Smooth muscle cell (in vitro differentiated cells): ENCODE measurements at regions not wholly inside any gene's neighbourhood (a gene's known extent, or its start where the extent isn't known, plus 50 kb on each side); places are given as distances from the start of the nearest gene placed in this dataset.

Experiments
- DNase-seq: peaks from one replicate; lab custom pipeline; 2025; ENCODE audit not compliant: unreplicated experiment; lab: John Stamatoyannopoulos, UW
- H2AFZ ChIP-seq: fragments of 200-600 bp; sonication (generic); 2 replicates; pipeline ENCODE4 v1.6.0; 2016; ENCODE audit warnings: antibody characterized with exemption, low read depth, mild to moderate bottlenecking
- H3F3A ChIP-seq: fragments of 200-600 bp; sonication (generic); 2 replicates; pipeline ENCODE4 v1.6.0; 2017; ENCODE audit warnings: antibody characterized with exemption, low read depth
- H3K27ac ChIP-seq: fragments of 200-600 bp; sonication (generic); 2 replicates; pipeline ENCODE4 v1.5.1; 2016; ENCODE audit warnings: low read depth, mild to moderate bottlenecking
- H3K27me3 ChIP-seq: fragments of 200-600 bp; sonication (generic); 2 replicates; pipeline ENCODE4 v1.6.1; 2016; ENCODE audit warnings: low read depth, mild to moderate bottlenecking
- H3K36me3 ChIP-seq: fragments of 200-600 bp; sonication (generic); 2 replicates; pipeline ENCODE4 v1.5.1; 2016; ENCODE audit warnings: low read depth
- H3K4me1 ChIP-seq: fragments of 200-600 bp; sonication (generic); 2 replicates; pipeline ENCODE4 v1.5.1; 2016; ENCODE audit warnings: low read depth
- H3K4me2 ChIP-seq: fragments of 200-600 bp; sonication (generic); 2 replicates; pipeline ENCODE4 v1.6.0; 2016; ENCODE audit warnings: mild to moderate bottlenecking
- H3K4me3 ChIP-seq: fragments of 200-600 bp; sonication (generic); 2 replicates; pipeline ENCODE4 v1.5.1; 2016; ENCODE audit warnings: mild to moderate bottlenecking
- H3K79me2 ChIP-seq: fragments of 200-600 bp; sonication (generic); 2 replicates; pipeline ENCODE4 v1.6.0; 2016; ENCODE audit warnings: low read depth, mild to moderate bottlenecking
- H3K9ac ChIP-seq: fragments of 200-600 bp; sonication (generic); 2 replicates; pipeline ENCODE4 v1.6.0; 2016; ENCODE audit warnings: low read depth
- H3K9me3 ChIP-seq: fragments of 200-600 bp; sonication (generic); replicated peaks from 2 replicates; pipeline ENCODE4 v1.5.1; 2016; ENCODE audit warnings: low read depth
- H4K20me1 ChIP-seq: fragments of 200-600 bp; sonication (generic); 2 replicates; pipeline ENCODE4 v1.6.0; 2016; ENCODE audit warnings: low read depth
- CTCF ChIP-seq: fragments of 200-600 bp; sonication (generic); IDR thresholded peaks from 2 replicates; pipeline ENCODE4 v1.5.1; 2017; ENCODE audit warnings: borderline replicate concordance, mild to moderate bottlenecking, antibody characterized with exemption; ENCODE audit not compliant: insufficient read depth, poor library complexity, severe bottlenecking
- WGBS: methylation state at CpG from one replicate; pipeline ENCODE4 v1.1.7; 2016; ENCODE audit warnings: low lambda C conversion rate; 5-methylcytosine and 5-hydroxymethylcytosine counted together

- DNase-seq: no peak
- H3K4me3 ChIP-seq: no peak overlapping the region
- H3K4me1 ChIP-seq: no peaks in the 10 kb centered on the region
- H3F3A ChIP-seq: no peaks in the 10 kb centered on the region
- no peak overlapping the region for H3K4me2 ChIP-seq
- TF ChIP-seq CTCF: no peak
- peaks cover 3% of the 10 kb centered on the region for H3K9me3 ChIP-seq
- H3K9ac ChIP-seq: no peak overlapping the region
- H3K27me3 ChIP-seq: no peaks in the 10 kb centered on the region
- no peaks in the 10 kb centered on the region for H4K20me1 ChIP-seq
- H2AFZ ChIP-seq: no peak overlapping the region
- H3K79me2 ChIP-seq: no peaks in the 10 kb centered on the region
- H3K27ac ChIP-seq: no peak overlapping the region
- 88% methylated on average over 5 of the region's 5 CpGs for WGBS
- no peaks in the 10 kb centered on the region for H3K36me3 ChIP-seq
Measured at GRCh38 chr5:4036861-4037260, 441.2 kb downstream of the IRX1 start.

- Histone ChIP-seq H3K79me2 (no peaks in the 10 kb centered on the region), H3K4me1 (no peaks in the 10 kb centered on the region), H3K27me3 (no peaks in the 10 kb centered on the region), H2AFZ (no peak overlapping the region), H3K4me3 (no peak overlapping the region), H3K9me3 (peaks cover 3% of the 10 kb centered on the region), H3K27ac (no peak overlapping the region), H3K4me2 (no peak overlapping the region), H3F3A (no peaks in the 10 kb centered on the region), H4K20me1 (no peaks in the 10 kb centered on the region), H3K9ac (no peak overlapping the region), H3K36me3 (no peaks in the 10 kb centered on the region)
- DNase-seq: no peak
- WGBS: 91% methylated on average over 8 of the region's 8 CpGs
- no peak for TF ChIP-seq CTCF
Measured at GRCh38 chr5:4038994-4039393, 443.4 kb downstream of the IRX1 start.

GRCh38 chr5:4042311-4042710 is 446.7 kb downstream of the IRX1 start:
- H3F3A ChIP-seq: no peaks in the 10 kb centered on the region
- H3K27ac ChIP-seq: no peak overlapping the region
- 43% methylated on average over 2 of the region's 2 CpGs for WGBS
- no peak overlapping the region for H3K4me3 ChIP-seq
- H3K9ac ChIP-seq: no peak overlapping the region
- H3K79me2 ChIP-seq: no peaks in the 10 kb centered on the region
- H3K4me1 ChIP-seq: no peaks in the 10 kb centered on the region
- no peak overlapping the region for H3K4me2 ChIP-seq
- H3K9me3 ChIP-seq: peaks cover 3% of the 10 kb centered on the region
- H3K36me3 ChIP-seq: no peaks in the 10 kb centered on the region
- H3K27me3 ChIP-seq: no peaks in the 10 kb centered on the region
- H2AFZ ChIP-seq: no peak overlapping the region
- no peaks in the 10 kb centered on the region for H4K20me1 ChIP-seq
- no peak for DNase-seq
- TF ChIP-seq CTCF: no peak

- Histone ChIP-seq H3F3A (no peaks in the 10 kb centered on the region), H3K79me2 (no peaks in the 10 kb centered on the region), H2AFZ (no peak overlapping the region), H3K27me3 (no peaks in the 10 kb centered on the region), H3K9ac (no peak overlapping the region), H3K27ac (no peak overlapping the region), H3K9me3 (peaks cover under 1% of the 10 kb centered on the region), H3K4me2 (no peak overlapping the region), H3K4me3 (no peak overlapping the region), H3K4me1 (no peaks in the 10 kb centered on the region), H4K20me1 (no peaks in the 10 kb centered on the region), H3K36me3 (no peaks in the 10 kb centered on the region)
- TF ChIP-seq CTCF: no peak
- no peak for DNase-seq
Measured at GRCh38 chr5:4043135-4043534, 447.5 kb downstream of the IRX1 start.
